ENCODE measurements at regions not wholly inside any gene's neighbourhood (a gene's known extent, or its start where the extent isn't known, plus 50 kb on each side); places are given as distances from the start of the nearest gene placed in this dataset.
"Not testable (repeated sequence)": the region's sequence is repeated elsewhere in the genome, so short reads cannot be mapped to it uniquely, and the experiment has no call there.

GRCh38 chr19:30102666-30103065 lies 160.6 kb downstream of the URI1 start:
- no peak for DNase-seq (ENCODE audit: low read depth in 3 of 3)

- DNase-seq (ENCODE audit: low read depth in 3 of 3), result no peak
These were observed 161.9 kb downstream of the URI1 start for GRCh38 chr19:30103981-30104380.

DNA sequence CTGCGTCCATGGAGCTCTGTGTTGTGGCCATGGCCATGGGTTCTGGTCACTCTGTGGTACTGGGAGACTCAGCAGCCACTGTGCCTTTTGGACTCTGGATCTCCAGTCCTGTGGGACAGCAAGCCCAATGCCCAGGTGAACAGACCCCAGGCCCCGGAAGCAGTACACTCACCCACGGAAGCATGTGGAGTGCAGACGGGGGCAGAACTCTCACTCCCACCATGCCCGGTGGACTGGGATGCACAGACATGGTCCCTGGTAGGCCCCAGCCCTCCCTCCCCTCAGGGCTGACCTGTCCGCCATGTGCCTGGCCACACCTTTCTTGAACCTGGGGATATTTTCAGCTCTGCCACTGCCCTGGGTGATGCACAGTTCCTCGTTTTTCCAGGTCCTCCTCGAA lies 163.3 kb downstream of the URI1 start:
- no peak for DNase-seq (ENCODE audit: low read depth in 3 of 3)

GRCh38 chr19:30105727-30106126 lies 163.7 kb downstream of the URI1 start:
- no peak for DNase-seq (ENCODE audit: low read depth in 3 of 3)

DNA sequence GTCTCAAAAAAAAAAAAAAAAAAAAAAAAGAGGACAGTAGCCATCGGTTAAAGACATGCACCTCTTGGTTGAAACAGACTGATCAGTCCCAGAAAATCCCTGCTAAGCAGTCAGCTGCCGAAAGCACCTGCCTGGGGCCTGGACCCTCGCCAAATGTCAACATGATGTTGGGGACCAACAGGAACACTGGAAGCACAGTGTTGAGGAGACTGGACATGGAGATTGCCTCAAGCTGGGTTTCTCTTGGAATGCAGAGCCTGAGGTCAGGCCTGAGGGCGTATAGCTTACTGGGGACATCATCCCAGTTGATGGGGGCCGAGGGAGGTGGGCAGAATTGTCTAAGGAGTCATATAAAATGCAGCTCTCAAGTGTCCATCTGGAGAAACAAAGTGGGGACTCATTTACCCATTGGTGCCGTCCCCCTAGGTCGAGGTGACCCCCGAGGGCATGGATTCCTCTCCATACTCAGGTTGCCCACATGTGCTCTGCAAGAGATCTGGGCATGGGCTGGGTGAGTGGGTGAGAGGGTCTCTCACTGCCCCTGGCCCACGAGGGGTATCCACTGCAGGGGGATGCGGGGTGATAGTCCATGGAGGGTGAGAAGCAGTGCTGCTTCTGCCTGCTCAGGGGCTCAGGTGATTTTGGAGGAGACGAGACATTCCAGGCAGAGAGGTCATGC lies 164.5 kb downstream of the URI1 start:
- no peak for DNase-seq (ENCODE audit: low read depth in 3 of 3)

GRCh38 chr19:30107251-30107650 lies 165.2 kb downstream of the URI1 start:
- DNase-seq (ENCODE audit: low read depth in 3 of 3), result no peak

DNA sequence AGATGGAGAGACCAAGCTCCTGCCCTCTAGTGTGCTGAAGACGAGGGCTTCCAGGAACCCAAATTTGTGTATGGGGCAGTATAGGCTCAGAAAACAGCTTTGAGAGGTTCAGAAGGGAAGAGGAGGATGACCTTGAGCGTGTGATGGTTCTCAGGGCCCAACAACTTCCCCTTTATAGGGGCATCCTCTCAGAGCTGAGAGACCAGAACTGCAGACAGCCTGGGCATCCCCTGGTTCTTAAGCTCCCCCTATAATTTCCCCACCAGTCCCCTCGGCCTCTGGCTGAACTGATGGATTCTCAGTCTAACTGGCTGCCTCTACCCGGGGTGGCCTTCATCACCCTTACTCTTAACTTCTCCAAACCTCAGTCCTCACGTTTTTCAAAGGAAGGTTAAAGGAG lies 167.5 kb downstream of the URI1 start:
- DNase-seq (ENCODE audit: low read depth in 3 of 3), result no peak

DNA sequence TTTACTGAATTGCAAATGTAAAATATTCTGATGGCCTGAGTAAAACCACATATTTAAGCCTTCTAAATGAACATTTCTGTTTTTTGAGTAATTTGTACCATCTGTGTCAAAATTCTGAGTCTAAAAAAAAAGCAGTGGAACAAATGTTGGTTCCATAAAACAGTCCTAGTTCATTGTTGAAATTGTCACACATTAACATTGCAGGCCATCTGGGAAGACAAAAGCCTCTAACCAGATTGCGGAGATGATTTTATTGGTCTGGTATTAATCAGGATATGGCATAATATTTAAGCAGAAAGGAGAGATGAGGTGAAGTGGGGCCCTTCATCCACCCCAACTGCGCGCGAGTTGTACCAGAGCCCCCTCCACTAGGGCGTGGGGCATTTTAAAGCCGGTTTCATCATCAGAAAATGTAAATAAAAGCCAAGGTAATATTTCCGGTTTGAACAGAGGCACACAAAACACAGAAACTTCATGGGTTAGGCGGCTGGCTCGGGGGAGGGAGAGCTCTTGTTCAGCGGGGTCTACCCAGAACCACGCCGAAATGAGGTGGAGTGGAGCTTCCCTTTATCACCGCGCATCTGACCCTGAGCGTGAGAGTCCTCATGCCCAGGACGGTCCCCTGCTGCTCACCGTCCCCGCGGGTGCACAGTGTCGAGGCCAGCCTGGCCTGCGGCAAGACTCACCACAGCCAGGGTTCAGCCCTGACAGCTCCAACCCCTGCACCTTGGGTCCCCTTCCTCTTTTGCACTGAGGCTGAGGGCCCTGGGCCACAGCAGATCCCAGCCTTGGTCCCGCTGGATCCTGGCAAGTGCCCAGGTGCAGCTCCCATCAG lies 169.2 kb downstream of the URI1 start:
- DNase-seq (ENCODE audit: low read depth in 3 of 3), result no peak

GRCh38 chr19:30112171-30112570 lies 170.1 kb downstream of the URI1 start:
- DNase-seq (ENCODE audit: low read depth in 3 of 3), result no peak

GRCh38 chr19:30112666-30113065 lies 170.6 kb downstream of the URI1 start:
- no peak for DNase-seq (ENCODE audit: low read depth in 3 of 3)

DNA sequence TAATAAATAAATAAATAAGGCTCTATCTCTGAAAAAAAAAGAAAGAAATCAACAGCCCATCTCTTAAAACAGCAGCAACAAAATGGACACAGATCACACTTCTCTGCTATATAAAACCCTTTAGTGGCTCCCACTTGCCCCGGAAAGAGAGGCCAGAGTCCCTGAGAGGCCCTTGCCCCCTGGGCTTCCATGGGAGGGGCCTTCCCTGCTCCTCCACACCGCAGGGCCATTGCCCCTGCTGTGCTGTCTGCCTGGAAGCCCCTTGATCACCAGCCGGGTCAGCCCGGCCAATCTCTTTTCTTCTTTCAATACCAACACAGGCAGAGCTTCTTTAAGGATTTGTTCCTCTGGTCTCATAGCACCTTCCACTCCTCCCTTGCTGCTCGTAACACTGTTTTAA lies 171.1 kb downstream of the URI1 start:
- no peak for DNase-seq (ENCODE audit: low read depth in 3 of 3)

DNA sequence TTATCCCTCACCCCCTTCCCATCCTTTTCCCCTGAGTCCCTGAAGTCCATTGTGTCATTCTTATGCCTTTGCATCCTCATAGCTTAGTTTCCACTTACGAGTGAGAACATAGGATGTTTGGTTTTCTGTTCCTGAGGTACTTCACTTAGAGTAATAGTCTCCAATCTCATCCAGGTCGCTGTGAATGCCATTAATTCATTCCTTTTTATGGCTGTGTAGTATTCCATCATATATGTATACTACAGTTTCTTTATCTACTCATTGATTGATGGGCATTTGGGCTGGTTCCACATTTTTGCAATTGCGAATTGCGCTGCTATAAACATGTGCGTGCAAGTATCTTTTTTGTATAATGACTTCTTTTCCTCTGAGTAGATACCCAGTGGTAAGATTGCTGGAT lies 172.1 kb downstream of the URI1 start:
- not testable (repeated sequence) for DNase-seq (ENCODE audit: low read depth in 3 of 3)

GRCh38 chr19:30115947-30116346 lies 173.9 kb downstream of the URI1 start:
- no peak for DNase-seq (ENCODE audit: low read depth in 3 of 3)

DNA sequence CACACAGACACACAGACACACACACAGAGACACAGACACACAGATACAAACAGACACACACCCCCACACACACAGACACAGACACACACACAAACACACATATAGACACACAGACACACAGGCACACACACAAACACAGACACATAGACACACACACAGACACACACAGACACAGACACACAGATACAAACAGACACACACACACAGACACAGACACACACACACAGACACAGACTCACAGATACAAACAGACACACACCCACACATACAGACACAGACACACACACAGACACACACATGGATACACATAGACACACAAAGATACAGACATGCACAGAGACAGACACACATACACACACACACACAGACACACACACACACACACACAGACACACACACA lies 174.5 kb downstream of the URI1 start:
- no peak for DNase-seq (ENCODE audit: low read depth in 3 of 3)

GRCh38 chr19:30116984-30117555 lies 175.0 kb downstream of the URI1 start:
- no peak for DNase-seq (ENCODE audit: low read depth in 3 of 3)

DNA sequence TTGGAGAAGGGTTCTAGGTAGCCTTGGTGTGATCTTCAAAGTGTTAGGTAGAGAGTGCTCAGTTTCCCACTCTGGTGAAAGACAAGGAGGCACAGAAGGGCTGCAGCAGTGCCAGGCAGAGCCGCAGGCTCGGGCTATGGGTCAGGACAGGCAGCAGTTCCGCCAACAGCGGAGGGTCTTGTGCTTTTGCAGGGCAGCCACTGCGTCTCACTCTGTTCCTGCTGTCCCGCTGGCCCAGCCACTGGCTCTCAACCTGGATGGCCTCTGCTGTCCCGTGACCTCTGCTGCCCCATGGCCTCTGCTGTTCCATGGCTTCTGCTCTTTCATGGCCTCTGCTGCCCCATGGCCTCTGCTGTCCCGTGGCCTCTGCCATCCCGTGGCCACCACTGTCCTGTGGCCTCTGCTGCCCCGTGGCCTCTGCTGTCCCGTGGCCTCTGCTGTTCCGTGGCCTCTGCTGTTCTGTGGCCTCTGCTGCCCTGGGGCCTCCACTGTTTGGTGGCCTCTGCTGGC lies 175.7 kb downstream of the URI1 start:
- DNase-seq (ENCODE audit: low read depth in 3 of 3), result no peak

- no peak for DNase-seq (ENCODE audit: low read depth in 3 of 3)
These were observed 176.2 kb downstream of the URI1 start for GRCh38 chr19:30118221-30118620.

- DNase-seq (ENCODE audit: low read depth in 3 of 3), result no peak
These were observed 176.7 kb downstream of the URI1 start for GRCh38 chr19:30118760-30119159.

GRCh38 chr19:30119180-30119908 lies 177.3 kb downstream of the URI1 start:
- no peak for DNase-seq (ENCODE audit: low read depth in 3 of 3)

GRCh38 chr19:30120860-30121484 lies 178.9 kb downstream of the URI1 start:
- no peak for DNase-seq (ENCODE audit: low read depth in 3 of 3)

DNA sequence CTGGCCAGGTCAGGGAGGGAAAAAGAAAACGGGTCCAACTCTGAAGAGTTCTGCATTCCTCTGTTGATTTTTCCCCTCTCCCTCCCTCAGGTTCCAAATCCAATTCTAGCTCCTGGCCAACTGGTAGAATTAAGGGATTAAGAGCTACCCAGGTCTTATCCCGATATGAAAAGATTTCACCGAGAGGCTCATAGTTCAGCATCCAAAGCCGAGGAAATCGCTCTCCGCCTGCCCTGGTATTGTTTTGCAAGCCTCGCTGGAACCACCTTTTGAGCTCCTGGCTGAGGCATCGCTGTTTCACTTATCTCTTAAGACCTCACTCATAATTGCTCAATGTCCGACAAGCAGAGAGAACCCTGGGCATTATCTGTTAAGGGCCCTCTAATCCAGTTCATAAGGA lies 180.4 kb downstream of the URI1 start:
- DNase-seq (ENCODE audit: low read depth in 3 of 3), result no peak

DNA sequence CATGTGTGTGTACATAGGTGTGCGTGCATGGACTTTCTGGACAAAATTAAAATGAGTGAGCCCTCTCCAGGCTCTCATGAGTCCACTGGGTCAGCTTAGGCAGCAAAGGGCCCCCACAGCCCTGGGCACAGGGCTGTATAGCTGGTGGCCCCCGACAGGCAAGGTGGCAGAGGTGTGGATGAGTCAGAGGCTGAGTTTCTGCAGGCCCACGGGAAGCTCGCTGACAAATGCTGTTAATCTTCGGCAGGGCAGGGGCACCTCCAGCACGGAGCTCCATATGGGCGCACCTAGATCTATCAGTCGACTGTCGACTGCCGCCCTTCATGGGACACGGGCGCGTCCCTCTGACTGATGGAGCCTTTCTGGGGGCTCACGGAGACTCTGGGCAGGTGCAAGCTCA lies 181.1 kb downstream of the URI1 start:
- DNase-seq (ENCODE audit: low read depth in 3 of 3), result no peak

All from stimulated activated CD4-positive, alpha-beta T cell treated with anti-CD3 and anti-CD28 coated beads, TNF-alpha, amount 100 ng/mL, for 48 hours (primary cell).